Inferior parietal cortex (tissue), 1 donor: ENCODE measurements at regions not wholly inside any gene's neighbourhood (a gene's known extent, or its start where the extent isn't known, plus 50 kb on each side); places are given as distances from the start of the nearest gene placed in this dataset.
"Not testable (repeated sequence)": the region's sequence is repeated elsewhere in the genome, so short reads cannot be mapped to it uniquely, and the experiment has no call there.

Experiments used
- DNase-seq: peaks from one replicate; pipeline ENCODE4 v3.0.0-alpha.2; 2016; ENCODE audit errors: extremely low spot score

DNA sequence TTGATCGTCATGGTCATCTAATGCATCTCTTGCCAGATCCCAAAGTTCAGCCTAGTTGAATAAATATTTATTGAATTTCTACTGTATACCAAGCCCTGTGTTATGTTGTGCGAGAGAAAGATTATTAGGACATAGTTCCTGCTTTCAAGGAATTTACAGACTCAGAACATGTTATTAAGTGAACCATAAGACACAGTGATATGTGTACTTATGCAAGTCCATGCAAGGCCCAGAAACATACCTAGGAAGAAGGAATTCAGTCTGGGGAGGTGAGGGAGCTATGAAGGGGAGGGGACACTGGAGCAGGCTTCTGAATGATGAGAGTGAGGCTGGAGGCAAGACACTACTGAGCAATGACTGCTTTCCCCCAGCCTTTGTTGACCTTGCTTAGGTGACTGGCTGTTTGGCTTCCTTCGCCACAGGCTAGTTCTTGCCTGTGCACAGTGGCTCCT, 81.4 kb downstream of the ACAA2 start:
- DNase-seq: no peak

DNA sequence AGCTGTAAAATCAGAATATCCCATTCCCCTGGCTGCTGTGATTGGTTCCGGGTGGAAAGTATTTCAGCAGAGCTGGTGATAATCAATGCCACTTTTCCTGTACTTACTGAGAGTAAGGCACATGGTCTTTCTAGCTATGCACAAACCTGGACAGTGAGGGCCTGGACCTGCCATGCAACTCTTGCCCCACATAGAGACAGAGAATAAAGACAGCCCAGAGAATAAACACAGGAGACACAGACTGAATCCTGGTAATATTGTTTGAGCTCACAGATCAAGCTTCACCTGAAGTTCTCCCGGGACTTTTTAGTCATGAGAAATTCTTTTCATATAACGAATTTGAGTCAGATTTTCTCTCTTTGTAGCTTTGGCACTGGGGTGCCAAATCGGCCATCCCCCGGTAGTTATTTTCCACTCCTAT, 81.9 kb downstream of the ACAA2 start:
- no peak for DNase-seq

DNA sequence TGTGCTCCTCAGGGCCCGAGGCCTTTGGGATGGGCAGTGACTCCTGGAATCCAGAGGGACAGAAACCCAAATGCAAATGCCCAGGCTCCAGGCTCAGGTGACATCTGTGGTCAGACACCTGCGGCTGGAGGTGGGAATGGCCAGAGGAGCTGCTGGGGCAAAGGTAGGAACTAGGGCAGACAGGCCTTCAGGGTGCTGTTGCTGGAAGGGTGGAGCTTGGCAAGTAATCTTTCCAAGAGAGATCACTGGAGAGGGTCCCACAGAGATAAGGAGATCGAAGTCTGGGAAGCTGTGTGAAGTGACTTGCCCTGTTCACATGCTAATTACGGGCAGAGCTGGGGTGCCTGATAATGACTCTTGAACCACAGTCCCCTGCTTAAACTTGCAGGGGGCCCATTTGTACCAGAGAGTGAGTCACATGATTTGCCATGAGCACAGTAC, 82.4 kb downstream of the ACAA2 start:
- DNase-seq: no peak

- DNase-seq: peak; percentile 34
Measured at GRCh38 chr18:49728542-49728941, 84.8 kb downstream of the ACAA2 start.

DNA sequence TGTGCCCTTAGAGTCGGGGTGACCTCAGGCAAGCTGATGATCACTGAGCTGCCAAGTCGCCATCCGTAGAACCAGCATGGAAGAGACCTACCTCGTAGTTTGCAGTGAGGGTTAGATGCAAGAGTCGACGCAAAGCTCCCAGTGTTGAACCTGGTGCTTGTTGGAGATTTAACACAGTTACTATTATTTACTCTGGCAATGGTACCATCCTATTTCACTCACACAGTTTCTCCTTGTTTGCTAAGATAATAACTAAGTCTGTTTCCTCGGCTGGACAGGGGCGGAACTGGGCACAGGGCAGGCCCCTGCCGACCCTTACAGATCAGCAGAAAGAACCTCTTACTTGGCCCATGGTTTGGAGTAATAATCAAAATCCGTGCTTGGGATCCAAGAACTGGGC, 85.5 kb downstream of the ACAA2 start:
- DNase-seq: no peak

DNA sequence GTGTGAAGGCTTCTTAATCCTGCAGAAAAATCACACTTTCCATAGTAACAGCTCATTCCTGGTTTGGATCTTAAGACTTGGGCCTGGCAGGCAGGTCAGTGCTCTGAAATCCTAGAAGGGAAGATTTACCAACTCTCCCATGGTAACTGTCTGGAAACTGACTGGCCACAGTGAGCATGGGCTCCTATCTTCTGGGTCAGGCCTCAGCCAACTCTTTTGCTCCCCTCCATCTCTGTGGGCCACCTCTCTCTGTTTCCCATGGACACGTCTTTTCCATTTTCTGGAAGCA, 86.7 kb downstream of the ACAA2 start:
- DNase-seq: no peak

GRCh38 chr18:49725809-49726674, 87.3 kb downstream of the ACAA2 start:
- no peak for DNase-seq

- DNase-seq: no peak
Measured at GRCh38 chr18:49723648-49724180, 89.6 kb downstream of the ACAA2 start.

DNA sequence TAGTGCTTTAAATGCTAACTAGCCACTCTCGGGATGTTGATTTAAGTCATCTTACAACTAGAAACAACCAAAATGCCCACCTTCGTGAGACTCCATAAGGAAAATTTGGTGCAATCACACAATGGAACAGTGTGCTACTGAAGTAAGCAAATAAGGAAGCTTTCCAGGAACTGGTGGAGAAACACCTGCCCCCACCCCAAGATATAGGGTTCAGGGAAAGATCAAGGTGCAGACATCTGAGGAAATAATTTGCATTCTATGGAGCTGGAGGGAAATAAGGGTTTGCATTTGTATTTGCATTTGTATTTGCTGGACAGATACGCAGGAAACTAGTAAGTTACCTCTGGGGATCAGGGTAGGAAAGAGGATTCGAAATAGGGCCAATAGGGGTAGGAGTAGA, 90.9 kb downstream of the ACAA2 start:
- DNase-seq: no peak

- DNase-seq: no peak
Measured at GRCh38 chr18:49721981-49722380, 91.4 kb downstream of the ACAA2 start.

DNA sequence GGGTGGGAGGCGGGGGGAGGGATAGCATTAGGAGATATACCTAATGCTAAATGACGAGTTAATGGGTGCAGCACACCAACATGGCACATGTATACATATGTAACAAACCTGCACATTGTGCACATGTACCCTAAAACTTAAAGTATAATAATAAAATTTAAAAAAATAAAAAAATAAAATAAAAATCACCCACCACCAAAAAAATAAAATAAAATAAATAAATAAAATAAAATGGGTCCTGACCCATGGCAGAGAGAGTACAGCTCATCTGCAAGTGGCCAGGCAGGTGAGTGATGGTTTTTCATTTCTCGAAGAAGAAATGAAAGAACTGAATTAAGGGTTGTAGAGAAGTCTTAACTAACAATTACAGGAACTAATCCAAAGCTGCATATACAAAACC, 92.4 kb downstream of the ACAA2 start:
- DNase-seq: not testable (repeated sequence)

- no peak for DNase-seq
Measured at GRCh38 chr18:49717617-49718016, 95.7 kb downstream of the ACAA2 start.

DNA sequence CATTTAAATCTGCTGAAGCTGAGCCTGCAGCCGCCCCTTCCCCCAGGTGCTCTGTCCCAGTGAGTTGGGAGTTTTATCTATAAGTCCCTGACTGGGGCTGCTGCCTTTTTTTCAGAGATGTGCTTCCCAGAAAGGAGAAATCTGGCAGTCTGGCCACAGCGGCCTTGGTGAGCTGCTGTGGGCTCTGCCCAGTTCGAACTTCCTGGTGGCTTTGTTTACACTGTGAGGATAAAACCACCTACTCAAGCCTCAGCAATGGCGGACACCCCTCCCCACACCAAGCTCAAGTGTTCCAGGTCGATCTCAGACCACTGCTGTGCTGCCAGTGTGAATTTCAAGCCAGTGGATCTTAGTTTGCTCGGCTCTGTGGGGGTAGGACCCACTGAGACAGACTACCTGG, 97.3 kb downstream of the ACAA2 start:
- DNase-seq: no peak

GRCh38 chr18:49709347-49709690, 104.0 kb downstream of the ACAA2 start:
- no peak for DNase-seq

DNA sequence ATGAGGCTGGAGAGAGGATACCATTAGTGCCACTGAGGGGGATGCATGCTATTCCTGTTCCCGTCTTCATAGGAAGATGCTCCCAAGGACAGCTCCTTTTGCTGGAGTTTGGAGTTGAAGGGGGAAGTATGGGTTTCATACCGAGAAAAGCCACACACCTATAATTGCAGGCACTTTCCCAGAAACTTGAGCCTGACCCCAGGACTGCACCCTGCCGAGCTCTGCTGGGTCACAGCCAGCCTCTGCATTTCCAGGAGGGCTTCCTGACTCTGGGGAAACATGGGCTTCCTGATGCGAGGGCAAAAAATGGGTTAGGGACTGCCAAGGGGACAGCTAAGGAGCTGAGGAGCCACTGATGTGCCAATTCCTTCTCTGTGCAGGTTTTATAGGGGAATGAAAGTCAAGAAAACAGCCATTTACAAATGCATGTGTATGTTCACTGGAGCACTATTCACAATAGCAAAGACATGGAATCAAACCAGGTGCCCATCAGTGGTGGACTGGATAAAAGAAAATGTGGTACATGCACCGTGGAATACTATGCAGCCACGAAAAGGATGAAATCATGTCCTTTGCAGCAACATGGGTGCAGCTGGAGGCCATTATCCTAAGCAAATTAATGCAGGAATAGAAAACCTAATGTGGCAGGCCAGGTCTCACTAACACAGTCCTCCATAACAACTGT, 104.5 kb downstream of the ACAA2 start:
- DNase-seq: no peak

DNA sequence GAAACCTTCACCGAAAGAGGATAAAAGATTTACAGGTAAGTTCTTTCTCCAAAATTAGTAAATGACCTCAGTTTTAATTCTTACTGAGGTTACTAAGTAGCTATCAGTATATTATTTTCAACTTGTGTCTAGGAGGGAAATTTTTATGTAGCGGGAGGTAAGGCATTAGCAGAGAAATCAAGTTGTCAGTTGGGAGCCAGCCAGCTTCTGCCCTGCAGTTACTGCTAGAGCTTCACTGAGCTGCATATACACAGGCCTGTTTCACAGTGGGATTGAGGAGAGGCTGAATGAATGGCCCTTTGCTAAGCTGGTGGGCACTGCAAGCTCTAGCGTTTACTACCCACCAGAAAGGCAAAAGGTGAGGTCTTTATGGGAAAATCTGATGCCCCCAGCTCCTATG, 105.7 kb downstream of the ACAA2 start:
- DNase-seq: no peak

DNA sequence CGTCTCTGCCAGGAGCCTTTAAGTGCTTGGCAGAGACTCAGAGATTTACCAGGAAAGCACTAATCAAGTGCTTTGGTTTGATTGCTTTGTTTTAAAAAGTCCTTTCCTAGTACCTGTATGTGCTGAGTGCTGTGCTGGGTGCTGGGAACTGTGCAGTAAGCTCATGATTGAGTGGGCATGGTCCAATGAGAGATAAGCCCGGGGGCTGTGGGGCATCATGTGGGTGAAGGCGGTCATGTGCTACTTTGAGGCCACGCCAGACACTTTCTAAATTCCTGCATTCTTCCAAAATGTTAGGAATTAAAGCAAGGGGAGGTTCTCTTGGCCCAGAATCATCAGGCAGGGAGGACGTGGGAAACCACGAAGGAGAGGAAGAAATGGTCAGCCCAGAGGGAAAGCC, 109.0 kb downstream of the ACAA2 start:
- no peak for DNase-seq

- DNase-seq: no peak
Measured at GRCh38 chr18:49701190-49701589, 112.1 kb downstream of the ACAA2 start.

DNA sequence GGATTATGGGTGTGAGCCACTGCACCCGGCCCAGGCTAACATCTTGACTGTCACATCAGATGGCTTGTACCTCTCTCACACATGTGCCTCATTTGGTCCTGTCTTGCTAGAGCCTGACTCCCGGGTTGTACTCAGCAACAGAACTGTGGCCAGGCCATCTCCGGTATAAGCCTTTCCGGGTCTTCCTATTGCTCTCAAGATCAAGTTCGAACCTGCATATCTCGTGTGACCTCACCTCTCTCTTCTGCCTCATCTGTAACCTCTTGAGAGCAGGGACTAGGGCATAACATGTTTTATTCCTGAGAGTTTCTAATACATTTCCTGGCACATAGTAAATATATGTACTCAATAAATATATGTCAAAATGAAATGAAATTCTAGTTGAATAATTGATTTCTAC, 114.0 kb downstream of the ACAA2 start:
- DNase-seq: no peak

- DNase-seq: no peak
Measured at GRCh38 chr18:49698525-49699025, 114.8 kb downstream of the ACAA2 start.

GRCh38 chr18:49697757-49698524, 115.4 kb downstream of the ACAA2 start:
- DNase-seq: no peak

- no peak for DNase-seq
Measured at GRCh38 chr18:49697049-49697448, 116.3 kb downstream of the ACAA2 start.
